ENCODE measurements at regions not wholly inside any gene's neighbourhood (a gene's known extent, or its start where the extent isn't known, plus 50 kb on each side); places are given as distances from the start of the nearest gene placed in this dataset.
A peak's percentile ranks its signal among the peaks of the same experiment; 100 is the strongest.

DNA sequence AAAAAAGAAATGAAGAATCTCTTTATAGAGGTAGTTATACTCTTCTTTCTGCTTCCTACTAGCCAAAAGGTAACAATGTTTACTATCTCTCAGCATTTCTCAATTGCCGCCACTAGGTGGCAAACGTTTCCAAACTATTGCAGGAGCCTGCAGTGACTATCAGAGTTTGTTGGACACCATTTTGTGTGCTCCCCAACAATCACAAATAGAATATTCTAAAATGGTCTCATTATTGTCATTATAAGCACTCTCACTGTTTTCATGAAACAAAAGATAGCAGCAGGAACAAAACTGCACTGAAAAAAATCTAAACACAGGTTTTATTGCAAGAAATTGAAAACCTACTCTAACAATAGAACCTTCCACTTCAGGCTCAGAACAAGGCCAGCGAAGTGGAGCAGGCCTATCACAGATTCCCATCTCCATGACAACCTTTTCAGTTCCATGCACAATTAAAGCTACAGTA, 83.9 kb upstream of the PLPPR4 start (continued):
- TF ChIP-seq, protein P1, sequence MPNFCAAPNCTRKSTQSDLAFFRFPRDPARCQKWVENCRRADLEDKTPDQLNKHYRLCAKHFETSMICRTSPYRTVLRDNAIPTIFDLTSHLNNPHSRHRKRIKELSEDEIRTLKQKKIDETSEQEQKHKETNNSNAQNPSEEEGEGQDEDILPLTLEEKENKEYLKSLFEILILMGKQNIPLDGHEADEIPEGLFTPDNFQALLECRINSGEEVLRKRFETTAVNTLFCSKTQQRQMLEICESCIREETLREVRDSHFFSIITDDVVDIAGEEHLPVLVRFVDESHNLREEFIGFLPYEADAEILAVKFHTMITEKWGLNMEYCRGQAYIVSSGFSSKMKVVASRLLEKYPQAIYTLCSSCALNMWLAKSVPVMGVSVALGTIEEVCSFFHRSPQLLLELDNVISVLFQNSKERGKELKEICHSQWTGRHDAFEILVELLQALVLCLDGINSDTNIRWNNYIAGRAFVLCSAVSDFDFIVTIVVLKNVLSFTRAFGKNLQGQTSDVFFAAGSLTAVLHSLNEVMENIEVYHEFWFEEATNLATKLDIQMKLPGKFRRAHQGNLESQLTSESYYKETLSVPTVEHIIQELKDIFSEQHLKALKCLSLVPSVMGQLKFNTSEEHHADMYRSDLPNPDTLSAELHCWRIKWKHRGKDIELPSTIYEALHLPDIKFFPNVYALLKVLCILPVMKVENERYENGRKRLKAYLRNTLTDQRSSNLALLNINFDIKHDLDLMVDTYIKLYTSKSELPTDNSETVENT (CRISPR knock-in tag; IDR thresholded peaks at IDR 0.05) = no peak
- TF ChIP-seq KLF6 (CRISPR knock-in tag; IDR thresholded peaks at IDR 0.05; ENCODE audit: borderline replicate concordance) (no peak), RAD21 (CRISPR knock-in tag; conservative IDR thresholded peaks at IDR 0.05 in 1 of 2, IDR thresholded peaks at IDR 0.05 in 1 of 2) (peak; percentile 92 to 94), RBFOX2 (IDR thresholded peaks at IDR 0.05; ENCODE audit: low read depth, low read length) (no peak), SMC3 (conservative IDR thresholded peaks at IDR 0.05; ENCODE audit: insufficient read depth, low read depth, low read length) (peak; percentile 79)
- TF ChIP-seq, protein P2, sequence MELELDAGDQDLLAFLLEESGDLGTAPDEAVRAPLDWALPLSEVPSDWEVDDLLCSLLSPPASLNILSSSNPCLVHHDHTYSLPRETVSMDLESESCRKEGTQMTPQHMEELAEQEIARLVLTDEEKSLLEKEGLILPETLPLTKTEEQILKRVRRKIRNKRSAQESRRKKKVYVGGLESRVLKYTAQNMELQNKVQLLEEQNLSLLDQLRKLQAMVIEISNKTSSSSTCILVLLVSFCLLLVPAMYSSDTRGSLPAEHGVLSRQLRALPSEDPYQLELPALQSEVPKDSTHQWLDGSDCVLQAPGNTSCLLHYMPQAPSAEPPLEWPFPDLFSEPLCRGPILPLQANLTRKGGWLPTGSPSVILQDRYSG (tag; conservative IDR thresholded peaks at IDR 0.05; ENCODE audit: low read depth) = 0 out of 2 replicates have a peak, but pooled peaks have one; percentile 27
- TF ChIP-seq, protein P3, sequence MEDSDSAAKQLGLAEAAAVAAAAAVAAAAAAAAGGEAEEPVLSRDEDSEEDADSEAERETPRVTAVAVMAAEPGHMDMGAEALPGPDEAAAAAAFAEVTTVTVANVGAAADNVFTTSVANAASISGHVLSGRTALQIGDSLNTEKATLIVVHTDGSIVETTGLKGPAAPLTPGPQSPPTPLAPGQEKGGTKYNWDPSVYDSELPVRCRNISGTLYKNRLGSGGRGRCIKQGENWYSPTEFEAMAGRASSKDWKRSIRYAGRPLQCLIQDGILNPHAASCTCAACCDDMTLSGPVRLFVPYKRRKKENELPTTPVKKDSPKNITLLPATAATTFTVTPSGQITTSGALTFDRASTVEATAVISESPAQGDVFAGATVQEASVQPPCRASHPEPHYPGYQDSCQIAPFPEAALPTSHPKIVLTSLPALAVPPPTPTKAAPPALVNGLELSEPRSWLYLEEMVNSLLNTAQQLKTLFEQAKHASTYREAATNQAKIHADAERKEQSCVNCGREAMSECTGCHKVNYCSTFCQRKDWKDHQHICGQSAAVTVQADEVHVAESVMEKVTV (CRISPR knock-in tag; IDR thresholded peaks at IDR 0.05) = peak; percentile 90

All from K562 (cell line).